ENCODE measurements at regions not wholly inside any gene's neighbourhood (a gene's known extent, or its start where the extent isn't known, plus 50 kb on each side); places are given as distances from the start of the nearest gene placed in this dataset.
"Not testable (repeated sequence)": the region's sequence is repeated elsewhere in the genome, so short reads cannot be mapped to it uniquely, and the experiment has no call there.

GRCh38 chr7:20539201-20539600 lies 76.3 kb upstream of the ABCB5 start:
- no peaks in the 10 kb centered on the region for H3K4me1 Mint-ChIP-seq (ENCODE audit: low read depth in 2 of 2)
- H3K27me3 Mint-ChIP-seq = no peaks in the 10 kb centered on the region
- DNase-seq (ENCODE audit: low spot score) (no peak), ATAC-seq (no peak)
- H3K27ac Mint-ChIP-seq = no peak overlapping the region
- H3K36me3 Mint-ChIP-seq = no peaks in the 10 kb centered on the region
- H3K4me3 Mint-ChIP-seq = no peak overlapping the region
- peaks cover 7% of the 10 kb centered on the region for H3K9me3 Mint-ChIP-seq

DNA sequence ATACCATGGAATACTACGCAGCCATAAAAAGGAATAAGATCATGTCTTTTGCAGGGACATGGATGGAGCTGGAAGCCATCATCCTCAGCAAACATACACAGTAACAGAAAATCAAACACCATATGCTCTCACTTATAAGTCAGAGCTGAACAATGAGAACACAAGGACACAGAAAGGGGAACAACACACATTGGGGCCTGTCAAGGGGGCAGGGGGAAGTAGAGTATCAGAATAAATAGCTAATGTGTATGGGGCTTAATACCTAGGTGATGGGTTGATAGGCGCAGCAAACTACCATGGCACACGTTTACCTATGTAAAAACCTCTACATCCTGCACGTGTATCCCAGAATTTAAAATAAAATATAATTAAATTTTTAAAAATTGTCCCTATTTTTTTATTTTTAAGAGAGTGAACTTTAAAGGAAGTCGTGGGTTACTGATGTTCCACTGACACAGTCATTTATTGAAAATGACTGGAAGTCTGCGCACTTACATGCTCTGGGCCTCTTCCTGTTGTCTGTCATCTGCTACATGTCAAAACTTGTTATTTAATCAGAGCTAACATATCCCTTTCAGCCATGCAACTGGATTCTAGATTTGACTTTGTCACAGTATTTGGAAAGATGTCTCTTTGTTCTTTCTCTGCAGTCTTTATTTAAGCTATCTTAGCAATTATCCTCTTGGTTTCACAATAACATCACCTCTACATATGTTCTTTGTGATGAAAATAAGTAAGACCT lies 73.7 kb upstream of the ABCB5 start:
- Mint-ChIP-seq H3K9me3 (peaks cover 3% of the 10 kb centered on the region), H3K4me1 (ENCODE audit: low read depth in 2 of 2) (no peaks in the 10 kb centered on the region), H3K27me3 (no peaks in the 10 kb centered on the region), H3K4me3 (no peak overlapping the region), H3K36me3 (no peaks in the 10 kb centered on the region), H3K27ac (no peak overlapping the region)
- DNase-seq (ENCODE audit: low spot score) = no peak
- no peak for ATAC-seq

- Mint-ChIP-seq H3K27me3 (no peaks in the 10 kb centered on the region), H3K27ac (no peak overlapping the region), H3K9me3 (peaks cover 3% of the 10 kb centered on the region), H3K4me1 (ENCODE audit: low read depth in 2 of 2) (no peaks in the 10 kb centered on the region), H3K36me3 (no peaks in the 10 kb centered on the region), H3K4me3 (no peak overlapping the region)
- ATAC-seq (no peak), DNase-seq (ENCODE audit: low spot score) (no peak)
Observed at GRCh38 chr7:20542594-20542993, 72.9 kb upstream of the ABCB5 start.

DNA sequence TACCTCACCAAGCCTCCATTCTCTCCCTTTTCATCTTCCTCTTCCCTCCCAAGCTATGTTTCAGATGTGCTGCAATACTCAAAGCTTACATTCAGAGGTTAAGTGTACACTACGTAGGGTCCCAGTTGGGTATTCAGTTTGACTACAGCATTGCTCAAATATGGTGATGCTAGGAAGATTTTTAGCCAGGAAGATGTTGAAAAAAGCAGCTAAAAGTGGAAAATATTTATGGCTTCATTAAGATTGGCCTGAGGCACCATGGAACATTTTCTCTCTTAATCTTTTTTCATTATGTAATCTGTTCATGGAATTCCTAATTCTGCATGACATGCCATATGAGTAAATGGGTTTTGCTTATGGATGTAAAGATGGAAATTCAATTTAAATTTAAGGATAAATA lies 72.0 kb upstream of the ABCB5 start:
- H3K4me3 Mint-ChIP-seq = no peak overlapping the region
- H3K27ac Mint-ChIP-seq = no peak overlapping the region
- no peaks in the 10 kb centered on the region for H3K4me1 Mint-ChIP-seq (ENCODE audit: low read depth in 2 of 2)
- ATAC-seq (no peak), DNase-seq (ENCODE audit: low spot score) (no peak)
- no peaks in the 10 kb centered on the region for H3K36me3 Mint-ChIP-seq
- H3K27me3 Mint-ChIP-seq = no peaks in the 10 kb centered on the region
- H3K9me3 Mint-ChIP-seq = peaks cover 3% of the 10 kb centered on the region

DNA sequence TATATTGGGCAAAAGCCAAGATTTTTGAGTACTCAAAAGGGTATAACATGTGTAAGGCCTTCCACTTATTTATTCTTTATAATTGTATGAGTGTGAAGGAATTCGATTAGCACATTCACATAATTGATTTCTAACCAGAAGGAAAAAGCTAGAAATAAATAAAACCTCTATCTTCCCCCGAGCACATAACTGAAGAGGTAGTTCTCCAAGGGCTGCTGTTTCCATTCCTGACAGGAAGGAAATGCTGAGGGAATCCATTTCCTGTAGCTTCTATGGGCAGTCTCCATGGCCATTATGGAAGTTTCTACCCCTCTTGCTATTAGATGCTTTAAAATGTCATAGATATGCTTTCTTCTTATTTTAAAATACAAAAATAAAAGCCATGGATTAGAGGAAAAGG lies 70.5 kb upstream of the ABCB5 start:
- H3K9me3 Mint-ChIP-seq = peaks cover under 1% of the 10 kb centered on the region
- H3K27ac Mint-ChIP-seq = no peak overlapping the region
- ATAC-seq (no peak), DNase-seq (ENCODE audit: low spot score) (no peak)
- H3K27me3 Mint-ChIP-seq = no peaks in the 10 kb centered on the region
- no peak overlapping the region for H3K4me3 Mint-ChIP-seq
- no peaks in the 10 kb centered on the region for H3K36me3 Mint-ChIP-seq
- H3K4me1 Mint-ChIP-seq (ENCODE audit: low read depth in 2 of 2) = no peaks in the 10 kb centered on the region

GRCh38 chr7:20546958-20547357 lies 68.5 kb upstream of the ABCB5 start:
- not testable (repeated sequence) for H3K9me3 Mint-ChIP-seq; DNase-seq (ENCODE audit: low spot score); H3K27ac Mint-ChIP-seq; ATAC-seq; H3K36me3 Mint-ChIP-seq; H3K27me3 Mint-ChIP-seq; H3K4me3 Mint-ChIP-seq; H3K4me1 Mint-ChIP-seq (ENCODE audit: low read depth in 2 of 2)

GRCh38 chr7:20554072-20554471 lies 61.4 kb upstream of the ABCB5 start:
- Mint-ChIP-seq H3K4me3 (no peak overlapping the region), H3K27ac (no peak overlapping the region), H3K27me3 (no peaks in the 10 kb centered on the region), H3K36me3 (no peaks in the 10 kb centered on the region), H3K4me1 (ENCODE audit: low read depth in 2 of 2) (no peaks in the 10 kb centered on the region), H3K9me3 (peaks cover 3% of the 10 kb centered on the region)
- ATAC-seq = no peak
- no peak for DNase-seq (ENCODE audit: low spot score)

DNA sequence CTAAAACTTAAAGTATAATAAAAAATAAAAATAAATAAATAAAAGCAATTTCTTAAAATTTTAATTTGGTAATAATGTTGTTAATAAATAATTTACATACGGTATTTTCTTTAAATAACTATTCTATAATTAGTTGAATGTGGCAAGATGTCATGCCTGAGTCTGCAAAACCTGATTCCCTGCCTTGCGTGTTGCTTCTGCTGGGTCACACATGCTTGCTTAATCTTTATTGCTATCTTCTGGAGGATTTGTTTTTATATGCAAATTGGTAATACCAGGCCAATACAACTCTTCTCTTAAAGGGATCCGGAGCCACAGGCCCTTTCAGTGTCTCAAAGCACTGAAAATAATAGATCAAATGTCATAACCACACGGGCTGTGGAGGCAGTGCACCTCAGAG lies 59.4 kb upstream of the ABCB5 start:
- DNase-seq (ENCODE audit: low spot score) (no peak), ATAC-seq (no peak)
- no peaks in the 10 kb centered on the region for H3K27me3 Mint-ChIP-seq
- H3K27ac Mint-ChIP-seq = no peak overlapping the region
- peaks cover 3% of the 10 kb centered on the region for H3K9me3 Mint-ChIP-seq
- no peak overlapping the region for H3K4me3 Mint-ChIP-seq
- H3K36me3 Mint-ChIP-seq = no peaks in the 10 kb centered on the region
- H3K4me1 Mint-ChIP-seq (ENCODE audit: low read depth in 2 of 2) = no peaks in the 10 kb centered on the region

- H3K4me1 Mint-ChIP-seq (ENCODE audit: low read depth in 2 of 2) = no peaks in the 10 kb centered on the region
- no peaks in the 10 kb centered on the region for H3K36me3 Mint-ChIP-seq
- DNase-seq (ENCODE audit: low spot score) (no peak), ATAC-seq (peak in 1 of 2 donors; percentile 11)
- no peaks in the 10 kb centered on the region for H3K27me3 Mint-ChIP-seq
- H3K4me3 Mint-ChIP-seq = no peak overlapping the region
- H3K9me3 Mint-ChIP-seq = peaks cover 3% of the 10 kb centered on the region
- H3K27ac Mint-ChIP-seq = no peak overlapping the region
Observed at GRCh38 chr7:20557116-20557515, 58.4 kb upstream of the ABCB5 start.

DNA sequence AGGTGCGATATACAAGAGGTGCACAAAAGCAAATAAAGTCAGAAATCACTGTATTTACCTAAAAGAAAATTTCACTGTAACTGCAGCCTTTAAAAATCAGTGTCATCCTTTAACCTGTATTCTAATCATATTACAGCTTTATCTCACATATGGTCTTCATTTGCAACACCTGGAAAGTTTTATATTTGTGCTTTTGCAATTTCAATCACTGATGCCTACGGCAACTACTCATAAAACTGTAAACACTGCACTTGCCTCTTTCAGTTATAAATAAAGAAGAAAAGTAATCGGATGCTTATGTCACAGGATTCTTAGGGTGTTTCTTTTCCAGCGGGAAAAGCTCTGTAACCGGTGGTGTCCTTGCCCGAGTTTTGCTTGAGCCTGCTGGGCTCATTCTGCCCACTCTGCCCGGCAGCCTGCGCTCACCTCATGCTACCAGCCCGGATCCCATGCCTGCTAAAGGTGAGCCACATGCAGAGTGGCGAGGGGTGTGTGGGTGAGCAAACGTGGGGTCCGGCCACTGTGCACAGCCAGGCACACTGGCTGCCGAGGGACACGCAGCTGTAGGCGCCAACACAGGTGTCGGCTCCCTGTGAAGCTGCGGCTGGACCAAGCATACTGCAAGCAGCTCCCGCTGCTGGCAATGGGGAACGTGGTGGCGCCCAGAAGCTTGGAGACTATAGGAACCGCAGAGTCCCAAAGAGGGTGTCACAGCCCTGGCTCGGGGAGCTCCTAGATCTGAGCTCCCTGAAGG lies 56.3 kb upstream of the ABCB5 start:
- DNase-seq (ENCODE audit: low spot score) (no peak), ATAC-seq (peak in 1 of 2 donors; percentile 61)
- Mint-ChIP-seq H3K4me1 (ENCODE audit: low read depth in 2 of 2) (no peaks in the 10 kb centered on the region), H3K27ac (no peak overlapping the region), H3K27me3 (no peaks in the 10 kb centered on the region), H3K9me3 (peaks cover 3% of the 10 kb centered on the region), H3K36me3 (no peaks in the 10 kb centered on the region), H3K4me3 (no peak overlapping the region)

- peak in 1 of 2 donors; percentile 45 for ATAC-seq
- no peaks in the 10 kb centered on the region for H3K4me1 Mint-ChIP-seq (ENCODE audit: low read depth in 2 of 2)
- H3K4me3 Mint-ChIP-seq = no peak overlapping the region
- no peaks in the 10 kb centered on the region for H3K27me3 Mint-ChIP-seq
- H3K27ac Mint-ChIP-seq = no peak overlapping the region
- no peak for DNase-seq (ENCODE audit: low spot score)
- peaks cover 3% of the 10 kb centered on the region for H3K9me3 Mint-ChIP-seq
- no peaks in the 10 kb centered on the region for H3K36me3 Mint-ChIP-seq
Observed at GRCh38 chr7:20559883-20560282, 55.6 kb upstream of the ABCB5 start.

DNA sequence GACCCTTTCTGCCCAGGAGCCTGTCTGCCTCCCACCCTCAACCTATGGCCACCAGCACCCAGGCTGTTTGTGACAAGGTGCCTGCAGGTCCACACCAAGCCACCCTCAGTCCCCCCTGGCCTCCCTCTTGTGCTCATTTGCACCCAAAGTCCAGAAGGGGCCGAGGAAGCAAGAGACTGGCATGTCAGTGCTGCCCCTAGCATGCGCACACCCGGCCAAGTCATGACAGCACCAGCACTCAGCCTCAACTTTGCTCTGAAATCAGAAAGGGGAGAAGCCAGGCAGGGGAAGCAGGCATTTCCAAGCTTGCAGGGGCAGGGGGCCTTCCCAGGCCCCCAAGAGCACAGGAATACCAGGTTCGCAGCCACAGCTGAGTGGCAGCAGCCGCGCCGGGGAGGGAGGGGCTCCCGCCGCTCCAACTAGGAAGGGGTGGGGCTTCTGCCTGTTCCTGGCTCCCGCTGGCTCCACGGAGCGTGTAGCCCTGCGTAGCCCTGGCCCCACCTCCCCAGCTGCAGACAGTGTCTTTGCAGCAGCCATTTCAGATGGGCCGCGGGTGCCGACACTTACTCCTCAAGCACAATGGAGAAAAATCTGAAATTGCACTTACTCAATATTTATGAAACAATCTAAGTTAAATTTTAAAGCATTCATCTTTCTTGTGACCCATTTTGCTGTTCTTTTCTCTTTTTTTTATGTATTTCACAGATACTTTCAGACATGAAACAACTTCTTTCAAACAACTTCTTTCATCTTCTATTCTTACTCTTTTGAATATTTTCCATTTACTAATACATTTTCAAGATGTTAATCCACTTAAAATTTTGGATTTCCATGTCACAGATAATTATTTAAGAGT lies 54.9 kb upstream of the ABCB5 start:
- no peak overlapping the region for H3K27ac Mint-ChIP-seq
- H3K27me3 Mint-ChIP-seq = no peaks in the 10 kb centered on the region
- no peak for ATAC-seq
- H3K9me3 Mint-ChIP-seq = peaks cover 6% of the 10 kb centered on the region
- H3K4me3 Mint-ChIP-seq = no peak overlapping the region
- DNase-seq (ENCODE audit: low spot score) = no peak
- H3K36me3 Mint-ChIP-seq = no peaks in the 10 kb centered on the region
- no peaks in the 10 kb centered on the region for H3K4me1 Mint-ChIP-seq (ENCODE audit: low read depth in 2 of 2)

GRCh38 chr7:20561466-20561865 lies 54.0 kb upstream of the ABCB5 start:
- no peak for ATAC-seq
- Mint-ChIP-seq H3K27ac (no peak overlapping the region), H3K27me3 (no peaks in the 10 kb centered on the region), H3K4me1 (ENCODE audit: low read depth in 2 of 2) (no peaks in the 10 kb centered on the region), H3K4me3 (no peak overlapping the region), H3K36me3 (no peaks in the 10 kb centered on the region), H3K9me3 (peaks cover 3% of the 10 kb centered on the region)
- no peak for DNase-seq (ENCODE audit: low spot score)

DNA sequence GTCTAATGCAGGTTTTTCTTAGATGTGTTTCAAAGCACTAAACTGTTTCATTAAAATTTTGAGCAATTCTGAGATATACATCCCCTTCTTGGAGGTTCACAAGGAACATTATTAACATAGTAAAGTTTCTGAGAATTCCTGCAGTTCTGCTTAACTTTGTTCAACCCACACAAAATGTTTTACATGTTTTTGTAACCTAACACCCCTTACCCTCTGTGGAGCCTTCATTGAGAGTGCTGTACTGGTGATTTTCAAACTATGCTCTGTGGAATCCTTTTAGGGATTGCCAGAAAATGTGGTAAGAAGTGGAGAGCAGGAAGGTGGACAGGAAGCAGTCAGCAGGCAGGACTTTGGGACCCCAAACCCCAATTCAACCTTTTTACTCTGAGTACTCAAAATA lies 53.6 kb upstream of the ABCB5 start:
- ATAC-seq (no peak), DNase-seq (ENCODE audit: low spot score) (no peak)
- peaks cover 4% of the 10 kb centered on the region for H3K9me3 Mint-ChIP-seq
- no peaks in the 10 kb centered on the region for H3K27me3 Mint-ChIP-seq
- H3K4me3 Mint-ChIP-seq = no peak overlapping the region
- H3K27ac Mint-ChIP-seq = no peak overlapping the region
- H3K4me1 Mint-ChIP-seq (ENCODE audit: low read depth in 2 of 2) = no peaks in the 10 kb centered on the region
- H3K36me3 Mint-ChIP-seq = no peaks in the 10 kb centered on the region
